ENCODE measurements at regions not wholly inside any gene's neighbourhood (a gene's known extent, or its start where the extent isn't known, plus 50 kb on each side); places are given as distances from the start of the nearest gene placed in this dataset.
"Not testable (repeated sequence)": the region's sequence is repeated elsewhere in the genome, so short reads cannot be mapped to it uniquely, and the experiment has no call there.

- no peaks in the 10 kb centered on the region for H3K4me1 ChIP-seq (ENCODE audit: control insufficient read depth in 1 of 2, insufficient read depth in 2 of 2, low read length in 2 of 2)
- ChIA-PET RAD21 (ENCODE audit: low non-redundant PET in 1 of 2, low total read pairs in 2 of 2, uncharacterized antibody in 2 of 2, unreplicated experiment in 2 of 2) (no interaction called here), POLR2A (no interaction called here), CTCF (no interaction called here)
- no TSS peak for BruUV-seq (replicated peaks)
- H2AFZ ChIP-seq (ENCODE audit: low read depth, low read length, poor library complexity, severe bottlenecking): no peak overlapping the region
- ATAC-seq (no peak), DNase-seq (ENCODE audit: low read depth, low spot score) (no peak)
- no peak overlapping the region for H3K27ac ChIP-seq (ENCODE audit: low read depth, low read length)
- no peaks in the 10 kb centered on the region for H3K27me3 ChIP-seq (ENCODE audit: insufficient read depth, low read length)
- no peak overlapping the region for H3K9ac ChIP-seq (ENCODE audit: low read length)
- no peaks in the 10 kb centered on the region for H4K20me1 ChIP-seq (ENCODE audit: insufficient read depth)
- no peaks in the 10 kb centered on the region for H3K36me3 ChIP-seq (ENCODE audit: control insufficient read depth in 1 of 2, insufficient read depth in 2 of 2, low read length in 2 of 2)
- intact Hi-C loops (cut with micrococcal nuclease): no loop called here
- H3K4me3 ChIP-seq (replicated peaks in 1 of 2; ENCODE audit: low read depth in 1 of 2, low read length in 2 of 2): no peak overlapping the region
- no peaks in the 10 kb centered on the region for H3K9me2 ChIP-seq (ENCODE audit: insufficient read depth)
- H3K79me2 ChIP-seq (ENCODE audit: insufficient read depth, low read length): no peaks in the 10 kb centered on the region
- no peaks in the 10 kb centered on the region for H3K9me3 ChIP-seq (ENCODE audit: control insufficient read depth in 1 of 2, insufficient read depth in 1 of 2, low read depth in 1 of 2, low read length in 2 of 2)
- H3K4me2 ChIP-seq (ENCODE audit: low read length): no peak overlapping the region
- no peak for TF ChIP-seq CEBPB (IDR thresholded peaks at IDR 0.05; ENCODE audit: low read depth)
- no peak for TF ChIP-seq EZH2phosphoT487 (IDR thresholded peaks at IDR 0.05; ENCODE audit: borderline replicate concordance)
- TF ChIP-seq FOSL1 (IDR thresholded peaks at IDR 0.05; ENCODE audit: low read depth): no peak
- TF ChIP-seq ZBTB33 (IDR thresholded peaks at IDR 0.05; ENCODE audit: extremely low read depth, insufficient replicate concordance, low read length): no peak
- TF ChIP-seq CBX3 (IDR thresholded peaks at IDR 0.05; ENCODE audit: low read depth): no peak
- no peak for TF ChIP-seq TCF7L2 (IDR thresholded peaks at IDR 0.05; ENCODE audit: borderline replicate concordance, extremely low read depth, insufficient read depth, insufficient read length)
- TF ChIP-seq POLR2A (IDR thresholded peaks at IDR 0.05; ENCODE audit: borderline replicate concordance, extremely low read depth, insufficient read depth, insufficient read length): no peak
- TF ChIP-seq, protein P1, sequence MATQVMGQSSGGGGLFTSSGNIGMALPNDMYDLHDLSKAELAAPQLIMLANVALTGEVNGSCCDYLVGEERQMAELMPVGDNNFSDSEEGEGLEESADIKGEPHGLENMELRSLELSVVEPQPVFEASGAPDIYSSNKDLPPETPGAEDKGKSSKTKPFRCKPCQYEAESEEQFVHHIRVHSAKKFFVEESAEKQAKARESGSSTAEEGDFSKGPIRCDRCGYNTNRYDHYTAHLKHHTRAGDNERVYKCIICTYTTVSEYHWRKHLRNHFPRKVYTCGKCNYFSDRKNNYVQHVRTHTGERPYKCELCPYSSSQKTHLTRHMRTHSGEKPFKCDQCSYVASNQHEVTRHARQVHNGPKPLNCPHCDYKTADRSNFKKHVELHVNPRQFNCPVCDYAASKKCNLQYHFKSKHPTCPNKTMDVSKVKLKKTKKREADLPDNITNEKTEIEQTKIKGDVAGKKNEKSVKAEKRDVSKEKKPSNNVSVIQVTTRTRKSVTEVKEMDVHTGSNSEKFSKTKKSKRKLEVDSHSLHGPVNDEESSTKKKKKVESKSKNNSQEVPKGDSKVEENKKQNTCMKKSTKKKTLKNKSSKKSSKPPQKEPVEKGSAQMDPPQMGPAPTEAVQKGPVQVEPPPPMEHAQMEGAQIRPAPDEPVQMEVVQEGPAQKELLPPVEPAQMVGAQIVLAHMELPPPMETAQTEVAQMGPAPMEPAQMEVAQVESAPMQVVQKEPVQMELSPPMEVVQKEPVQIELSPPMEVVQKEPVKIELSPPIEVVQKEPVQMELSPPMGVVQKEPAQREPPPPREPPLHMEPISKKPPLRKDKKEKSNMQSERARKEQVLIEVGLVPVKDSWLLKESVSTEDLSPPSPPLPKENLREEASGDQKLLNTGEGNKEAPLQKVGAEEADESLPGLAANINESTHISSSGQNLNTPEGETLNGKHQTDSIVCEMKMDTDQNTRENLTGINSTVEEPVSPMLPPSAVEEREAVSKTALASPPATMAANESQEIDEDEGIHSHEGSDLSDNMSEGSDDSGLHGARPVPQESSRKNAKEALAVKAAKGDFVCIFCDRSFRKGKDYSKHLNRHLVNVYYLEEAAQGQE (IDR thresholded peaks at IDR 0.05; ENCODE audit: low read depth): no peak
- peak; percentile 43 for TF ChIP-seq RAD21 (IDR thresholded peaks at IDR 0.05; ENCODE audit: low read depth)
- no peak for TF ChIP-seq ZFX (IDR thresholded peaks at IDR 0.05)
- TF ChIP-seq YY1 (IDR thresholded peaks at IDR 0.05; ENCODE audit: extremely low read depth, insufficient replicate concordance, low read depth, low read length): no peak
- TF ChIP-seq, protein P2, sequence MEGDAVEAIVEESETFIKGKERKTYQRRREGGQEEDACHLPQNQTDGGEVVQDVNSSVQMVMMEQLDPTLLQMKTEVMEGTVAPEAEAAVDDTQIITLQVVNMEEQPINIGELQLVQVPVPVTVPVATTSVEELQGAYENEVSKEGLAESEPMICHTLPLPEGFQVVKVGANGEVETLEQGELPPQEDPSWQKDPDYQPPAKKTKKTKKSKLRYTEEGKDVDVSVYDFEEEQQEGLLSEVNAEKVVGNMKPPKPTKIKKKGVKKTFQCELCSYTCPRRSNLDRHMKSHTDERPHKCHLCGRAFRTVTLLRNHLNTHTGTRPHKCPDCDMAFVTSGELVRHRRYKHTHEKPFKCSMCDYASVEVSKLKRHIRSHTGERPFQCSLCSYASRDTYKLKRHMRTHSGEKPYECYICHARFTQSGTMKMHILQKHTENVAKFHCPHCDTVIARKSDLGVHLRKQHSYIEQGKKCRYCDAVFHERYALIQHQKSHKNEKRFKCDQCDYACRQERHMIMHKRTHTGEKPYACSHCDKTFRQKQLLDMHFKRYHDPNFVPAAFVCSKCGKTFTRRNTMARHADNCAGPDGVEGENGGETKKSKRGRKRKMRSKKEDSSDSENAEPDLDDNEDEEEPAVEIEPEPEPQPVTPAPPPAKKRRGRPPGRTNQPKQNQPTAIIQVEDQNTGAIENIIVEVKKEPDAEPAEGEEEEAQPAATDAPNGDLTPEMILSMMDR (IDR thresholded peaks at IDR 0.05 in 2 of 3, conservative IDR thresholded peaks at IDR 0.05 in 1 of 3; ENCODE audit: borderline replicate concordance in 1 of 3, insufficient read depth in 1 of 3, low read depth in 2 of 3, low read length in 2 of 3): 0 out of 6 replicates have a peak, but pooled peaks of 1 of the 3 experiments have one; percentile 2
- no peak for TF ChIP-seq ELF1 (IDR thresholded peaks at IDR 0.05; ENCODE audit: borderline replicate concordance, low read depth)
Measured at GRCh38 chr3:159502986-159503385, 485.6 kb upstream of the IL12A start.

- H3K9me2 ChIP-seq (ENCODE audit: insufficient read depth); H3K4me1 ChIP-seq (ENCODE audit: control insufficient read depth in 1 of 2, insufficient read depth in 2 of 2, low read length in 2 of 2); POLR2A ChIA-PET; H3K79me2 ChIP-seq (ENCODE audit: insufficient read depth, low read length); BruUV-seq (replicated peaks); H3K4me3 ChIP-seq (replicated peaks in 1 of 2; ENCODE audit: low read depth in 1 of 2, low read length in 2 of 2); H4K20me1 ChIP-seq (ENCODE audit: insufficient read depth); H3K36me3 ChIP-seq (ENCODE audit: control insufficient read depth in 1 of 2, insufficient read depth in 2 of 2, low read length in 2 of 2); H3K9me3 ChIP-seq (ENCODE audit: control insufficient read depth in 1 of 2, insufficient read depth in 1 of 2, low read depth in 1 of 2, low read length in 2 of 2); ATAC-seq; H3K27me3 ChIP-seq (ENCODE audit: insufficient read depth, low read length); H3K4me2 ChIP-seq (ENCODE audit: low read length); H2AFZ ChIP-seq (ENCODE audit: low read depth, low read length, poor library complexity, severe bottlenecking); RAD21 ChIA-PET (ENCODE audit: low non-redundant PET in 1 of 2, low total read pairs in 2 of 2, uncharacterized antibody in 2 of 2, unreplicated experiment in 2 of 2); intact Hi-C loops (cut with micrococcal nuclease); DNase-seq (ENCODE audit: low read depth, low spot score); H3K27ac ChIP-seq (ENCODE audit: low read depth, low read length); H3K9ac ChIP-seq (ENCODE audit: low read length); CTCF ChIA-PET: not testable (repeated sequence)
Measured at GRCh38 chr3:159510988-159511387, 477.6 kb upstream of the IL12A start.

All from HCT116 (cell line).